ENCODE measurements at regions not wholly inside any gene's neighbourhood (a gene's known extent, or its start where the extent isn't known, plus 50 kb on each side); places are given as distances from the start of the nearest gene placed in this dataset.

DNA sequence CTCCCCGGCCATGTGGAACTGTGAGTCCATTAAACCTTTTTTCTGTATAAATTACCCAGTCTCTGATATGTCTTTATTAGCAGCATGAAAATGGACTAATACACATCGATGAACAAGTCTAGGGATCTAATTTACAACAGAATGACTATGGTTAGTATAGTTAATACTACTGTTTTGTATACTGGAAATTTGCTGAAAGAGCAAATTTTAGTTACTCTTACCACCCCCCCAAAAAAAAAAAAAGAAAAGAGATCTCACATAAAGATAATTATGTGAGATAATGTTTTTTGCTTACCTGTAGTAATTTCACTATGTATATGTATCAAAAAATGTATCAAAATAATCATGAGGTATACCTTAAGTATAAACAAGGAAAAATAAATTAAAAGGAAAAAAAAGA is 199.5 kb upstream of the GRM3 start:
- TF ChIP-seq C11orf30 (IDR thresholded peaks at IDR 0.05; ENCODE audit: low read depth) (0 out of 2 replicates have a peak, but pooled peaks have one; percentile 14), SMAD3 (CRISPR knock-in tag; conservative IDR thresholded peaks at IDR 0.05) (no peak), RERE (CRISPR knock-in tag; IDR thresholded peaks at IDR 0.05; ENCODE audit: borderline replicate concordance) (no peak), ZNF316 (IDR thresholded peaks at IDR 0.05) (peak; percentile 75), MAFG (tag; conservative IDR thresholded peaks at IDR 0.05) (peak; percentile 33)
- no peak for FAIRE-seq

More for the DNA sequence above, 199.5 kb upstream of the GRM3 start:
- H3K27me3 ChIP-seq (ENCODE audit: control insufficient read depth in 2 of 2, insufficient read depth in 2 of 2, low read length in 2 of 2), result no peaks in the 10 kb centered on the region
- in situ Hi-C loops (cut with MboI), result no loop called here
- DNase-seq (ENCODE audit: extremely low read depth in 1 of 4, low spot score in 3 of 4) (no peak), ATAC-seq (no peak)
- intact Hi-C loops (cut with micrococcal nuclease), result no loop called here
- BruUV-seq (replicated peaks), result no TSS peak
- no peak overlapping the region for H3K4me2 ChIP-seq (ENCODE audit: insufficient read depth, low read length)
- ChIA-PET CTCF (ENCODE audit: low intra/inter-chr PET ratio) (no interaction called here), POLR2A (no interaction called here)
- no peaks in the 10 kb centered on the region for H3K4me1 ChIP-seq (replicated peaks in 1 of 2; ENCODE audit: control insufficient read depth in 2 of 2, insufficient read depth in 2 of 2, low read length in 2 of 2)
- H3K9me1 ChIP-seq (ENCODE audit: control insufficient read depth, insufficient read depth, low read length), result no peaks in the 10 kb centered on the region
- no peak overlapping the region for H3K4me3 ChIP-seq
- no peak overlapping the region for H3K27ac ChIP-seq (ENCODE audit: extremely low read depth, low read depth, low read length)
- 0 out of 2 replicates have a peak, but pooled peaks cover 2% of the 10 kb centered on the region for H3K9me3 ChIP-seq (replicated peaks; ENCODE audit: control insufficient read depth, insufficient read depth, low read depth, low read length)
- no peak overlapping the region for H2AFZ ChIP-seq (ENCODE audit: low read depth, low read length)
- no peaks in the 10 kb centered on the region for H3K36me3 ChIP-seq (ENCODE audit: control insufficient read depth, insufficient read depth, low read length)
- no peaks in the 10 kb centered on the region for H4K20me1 ChIP-seq (replicated peaks; ENCODE audit: control insufficient read depth, insufficient read depth, low read length)
- 0% methylated on average over 2 of the region's 2 CpGs for WGBS (ENCODE audit: insufficient coverage, low coverage, missing lambda C conversion rate)
- H3K9ac ChIP-seq (ENCODE audit: insufficient read depth in 1 of 2, low read depth in 2 of 2, low read length in 2 of 2), result no peak overlapping the region
- H3K79me2 ChIP-seq (ENCODE audit: control insufficient read depth, insufficient read depth, low read length), result no peaks in the 10 kb centered on the region

Data from K562 (cell line).